Esophagus squamous epithelium (tissue), 4 donors: ENCODE measurements at regions not wholly inside any gene's neighbourhood (a gene's known extent, or its start where the extent isn't known, plus 50 kb on each side); places are given as distances from the start of the nearest gene placed in this dataset.
"Not testable (repeated sequence)": the region's sequence is repeated elsewhere in the genome, so short reads cannot be mapped to it uniquely, and the experiment has no call there.

Experiments used
- POLR2A ChIP-seq, 4 donors: fragments of 450-650 bp; IDR thresholded peaks; one replicate each; pipeline ENCODE4 v1.6.1; 2017; ENCODE audit warnings: antibody characterized with exemption in 4 of 4, mild to moderate bottlenecking in 4 of 4, moderate library complexity in 3 of 4
- TF ChIP-seq, protein P1 (sequence below), 6 experiments: fragments of 450-650 bp in 4 of 6; fragments of 200-600 bp in 2 of 6; sonication (generic) in 2 of 6; IDR thresholded peaks; one replicate each; pipeline ENCODE4 v1.5.1; 2016 to 2019; ENCODE audit warnings: antibody characterized with exemption in 6 of 6, mild to moderate bottlenecking in 4 of 6, moderate library complexity in 4 of 6

DNA sequence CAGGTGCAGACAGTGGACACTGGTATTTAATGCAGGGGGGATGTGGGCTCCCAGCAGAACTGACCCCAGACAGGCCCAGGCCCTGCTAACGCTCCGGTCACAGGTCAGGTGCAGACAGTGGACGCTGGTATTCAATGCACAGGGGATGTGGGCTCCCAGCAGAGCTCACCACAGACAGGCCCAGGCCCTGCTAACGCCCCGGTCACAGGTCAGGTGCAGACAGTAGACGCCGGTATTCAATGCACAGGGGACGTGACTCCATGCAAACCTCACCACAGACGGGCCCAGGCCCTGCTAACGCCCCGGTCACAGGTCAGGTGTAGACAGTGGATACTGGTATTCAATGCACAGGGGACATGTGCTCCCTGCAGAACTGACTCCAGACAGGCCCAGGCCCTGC is 98.0 kb downstream of the SHOX start:
- not testable (repeated sequence) for TF ChIP-seq POLR2A (IDR thresholded peaks at IDR 0.05)
- TF ChIP-seq, protein P1, sequence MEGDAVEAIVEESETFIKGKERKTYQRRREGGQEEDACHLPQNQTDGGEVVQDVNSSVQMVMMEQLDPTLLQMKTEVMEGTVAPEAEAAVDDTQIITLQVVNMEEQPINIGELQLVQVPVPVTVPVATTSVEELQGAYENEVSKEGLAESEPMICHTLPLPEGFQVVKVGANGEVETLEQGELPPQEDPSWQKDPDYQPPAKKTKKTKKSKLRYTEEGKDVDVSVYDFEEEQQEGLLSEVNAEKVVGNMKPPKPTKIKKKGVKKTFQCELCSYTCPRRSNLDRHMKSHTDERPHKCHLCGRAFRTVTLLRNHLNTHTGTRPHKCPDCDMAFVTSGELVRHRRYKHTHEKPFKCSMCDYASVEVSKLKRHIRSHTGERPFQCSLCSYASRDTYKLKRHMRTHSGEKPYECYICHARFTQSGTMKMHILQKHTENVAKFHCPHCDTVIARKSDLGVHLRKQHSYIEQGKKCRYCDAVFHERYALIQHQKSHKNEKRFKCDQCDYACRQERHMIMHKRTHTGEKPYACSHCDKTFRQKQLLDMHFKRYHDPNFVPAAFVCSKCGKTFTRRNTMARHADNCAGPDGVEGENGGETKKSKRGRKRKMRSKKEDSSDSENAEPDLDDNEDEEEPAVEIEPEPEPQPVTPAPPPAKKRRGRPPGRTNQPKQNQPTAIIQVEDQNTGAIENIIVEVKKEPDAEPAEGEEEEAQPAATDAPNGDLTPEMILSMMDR (IDR thresholded peaks at IDR 0.05), result not testable (repeated sequence)
